HG02973 (cell line): ENCODE measurements at regions not wholly inside any gene's neighbourhood (a gene's known extent, or its start where the extent isn't known, plus 50 kb on each side); places are given as distances from the start of the nearest gene placed in this dataset.

ENCODE experiments used
- ATAC-seq: cut with Tn5 transposase; IDR thresholded peaks from one replicate; pipeline ENCODE4 v1.9.1; 2021; ENCODE audit warnings: moderate library complexity; ENCODE audit not compliant: unreplicated experiment

DNA sequence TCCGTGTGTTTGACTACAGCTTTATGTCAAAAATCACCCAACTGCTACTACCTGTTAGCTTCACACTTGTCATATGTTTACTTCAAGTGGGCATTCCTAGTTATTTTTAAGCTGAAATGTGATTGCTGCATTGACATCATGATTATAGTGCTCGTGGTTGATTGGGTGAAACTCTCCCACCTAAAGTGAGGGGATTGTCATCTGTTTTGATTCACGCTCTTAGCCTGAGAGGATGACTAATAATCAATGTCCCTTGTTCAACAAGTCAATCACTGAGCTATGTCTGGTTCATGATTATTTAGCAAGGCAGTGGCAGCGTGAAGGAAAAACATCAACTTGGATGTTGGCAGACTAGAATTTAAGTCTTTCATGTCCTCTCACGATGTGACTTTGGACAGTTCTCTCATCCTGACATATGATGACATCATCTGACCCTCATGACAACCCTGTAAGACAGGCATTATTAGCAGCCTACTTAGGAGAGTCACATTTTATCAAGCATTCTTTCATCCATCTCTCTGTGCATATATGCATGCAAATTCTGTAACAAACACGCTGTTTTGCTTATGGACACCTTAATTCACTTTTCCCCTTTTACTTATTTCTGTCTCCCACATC, 352.6 kb upstream of the ZMIZ1 start:
- ATAC-seq = no peak

DNA sequence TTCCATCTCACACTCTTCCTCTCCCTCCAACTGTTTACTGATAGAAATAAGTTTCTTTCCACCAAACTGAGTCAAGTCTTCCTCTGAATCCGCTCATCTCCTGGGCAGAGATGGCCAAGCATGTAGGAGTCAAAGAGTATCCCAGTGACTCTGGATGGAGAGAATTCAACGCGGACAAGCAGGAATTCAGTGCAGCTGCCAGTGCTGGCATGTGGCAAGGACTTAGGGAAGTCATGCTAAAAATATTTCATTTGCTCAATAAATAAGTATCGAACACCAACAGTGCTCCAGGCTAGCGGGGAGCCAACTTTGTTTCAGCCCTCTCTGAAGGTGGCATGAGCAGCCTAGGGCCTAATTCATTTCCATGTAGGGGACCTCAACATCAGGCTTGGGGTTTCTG, 351.6 kb upstream of the ZMIZ1 start:
- ATAC-seq = no peak

- ATAC-seq = no peak
Observed at GRCh38 chr10:78718032-78718572, 350.7 kb upstream of the ZMIZ1 start.

- no peak for ATAC-seq
Observed at GRCh38 chr10:78719276-78719675, 349.5 kb upstream of the ZMIZ1 start.

GRCh38 chr10:78720091-78720490, 348.7 kb upstream of the ZMIZ1 start:
- no peak for ATAC-seq

DNA sequence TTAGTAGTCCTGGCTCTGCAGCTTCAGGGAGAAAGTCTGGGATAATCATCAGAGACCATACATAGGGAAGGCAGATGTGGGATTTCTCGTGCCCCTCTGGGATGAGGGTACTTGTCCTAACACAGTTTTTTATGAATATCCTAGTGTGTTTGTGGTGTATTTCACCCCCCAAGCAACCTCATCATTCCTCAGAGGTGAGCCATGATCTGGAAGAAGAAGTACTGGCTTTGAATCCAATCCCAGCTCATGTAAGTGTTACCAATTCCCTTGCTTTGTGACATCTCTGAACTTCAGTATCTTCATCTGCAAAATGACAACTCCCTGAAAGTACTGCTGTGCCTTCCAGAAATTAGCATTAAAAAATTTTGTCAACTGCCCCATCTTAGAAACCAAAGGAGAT, 347.5 kb upstream of the ZMIZ1 start:
- no peak for ATAC-seq

- ATAC-seq = no peak
Observed at GRCh38 chr10:78724846-78725245, 343.9 kb upstream of the ZMIZ1 start.

DNA sequence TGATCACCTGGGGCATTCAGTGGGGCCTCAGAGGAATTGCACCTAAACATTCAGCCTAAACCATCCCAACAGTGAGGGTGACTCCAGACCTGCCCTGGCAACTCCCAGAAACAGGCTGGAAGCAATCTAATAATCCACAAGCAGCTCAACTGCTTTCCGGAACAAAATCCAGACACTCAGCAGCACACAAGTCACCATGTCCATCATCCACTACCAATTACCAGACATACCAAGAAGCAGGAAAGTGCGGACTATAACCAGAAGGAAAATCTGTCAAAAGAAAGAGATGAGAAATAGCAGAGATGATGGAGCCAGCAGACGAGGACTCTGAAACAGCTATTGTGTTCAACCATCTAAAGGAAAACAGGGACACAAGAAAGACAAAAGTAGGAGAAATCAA, 342.6 kb upstream of the ZMIZ1 start:
- no peak for ATAC-seq

GRCh38 chr10:78727251-78727650, 341.5 kb upstream of the ZMIZ1 start:
- ATAC-seq = no peak

DNA sequence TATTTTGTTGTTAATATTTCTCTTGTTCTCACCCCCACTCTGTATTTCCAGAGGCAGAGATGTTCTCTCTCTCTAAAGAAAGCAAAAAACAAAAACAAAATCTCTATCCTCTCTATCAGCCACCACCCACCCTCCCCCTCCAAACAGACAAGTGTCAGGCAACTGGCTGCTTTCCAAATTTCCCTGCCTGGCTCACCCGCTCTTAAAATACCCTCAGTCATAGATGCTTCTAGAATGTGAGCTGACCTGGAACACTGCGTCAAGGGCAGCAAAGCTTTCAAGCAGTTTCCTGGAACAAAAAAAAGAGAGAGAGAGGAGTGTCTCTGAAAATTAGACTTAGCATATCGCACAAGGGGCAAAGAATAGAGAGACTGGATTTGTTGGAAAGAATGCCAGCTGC, 341.0 kb upstream of the ZMIZ1 start:
- no peak for ATAC-seq

GRCh38 chr10:78728176-78728575, 340.6 kb upstream of the ZMIZ1 start:
- no peak for ATAC-seq

DNA sequence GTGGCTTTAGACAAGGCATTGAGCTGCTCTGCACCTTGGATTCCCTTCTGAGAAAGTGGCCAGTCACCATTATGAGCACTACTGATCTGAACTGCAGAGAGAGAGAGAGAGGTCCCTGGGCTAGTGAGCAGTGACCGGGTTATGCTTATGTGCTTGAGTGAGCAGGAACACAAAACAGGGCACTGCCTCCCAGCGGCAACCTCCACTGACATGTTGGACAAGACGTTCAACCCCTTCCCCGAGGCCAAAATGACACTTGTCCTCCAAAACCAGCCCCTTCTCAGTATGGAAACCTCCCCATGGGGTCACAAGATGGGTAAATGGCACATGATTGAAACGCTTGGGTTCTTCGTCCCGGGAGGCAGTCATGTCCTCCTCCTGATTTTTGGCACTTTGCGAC, 339.4 kb upstream of the ZMIZ1 start:
- no peak for ATAC-seq

GRCh38 chr10:78729800-78730199, 339.0 kb upstream of the ZMIZ1 start:
- ATAC-seq = no peak

DNA sequence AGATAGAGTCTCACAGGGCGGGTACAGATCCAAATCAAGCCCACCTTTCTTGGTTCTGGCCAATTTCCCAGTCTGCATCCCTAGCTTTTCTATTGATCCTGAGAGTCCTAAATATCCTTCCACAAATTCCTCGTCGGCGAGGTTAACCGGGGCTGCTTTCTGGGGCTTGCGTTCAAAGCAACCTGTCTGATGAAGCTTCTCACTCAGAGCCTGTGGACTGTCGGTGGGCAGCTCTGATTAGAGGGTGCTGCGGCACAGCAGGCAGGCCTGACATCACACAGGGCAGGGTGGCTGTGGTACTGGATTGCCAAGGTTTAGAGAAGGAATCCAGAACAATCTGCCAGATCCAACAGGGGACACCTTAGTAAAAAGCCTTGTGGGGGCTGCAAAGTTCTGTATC, 338.0 kb upstream of the ZMIZ1 start:
- no peak for ATAC-seq

DNA sequence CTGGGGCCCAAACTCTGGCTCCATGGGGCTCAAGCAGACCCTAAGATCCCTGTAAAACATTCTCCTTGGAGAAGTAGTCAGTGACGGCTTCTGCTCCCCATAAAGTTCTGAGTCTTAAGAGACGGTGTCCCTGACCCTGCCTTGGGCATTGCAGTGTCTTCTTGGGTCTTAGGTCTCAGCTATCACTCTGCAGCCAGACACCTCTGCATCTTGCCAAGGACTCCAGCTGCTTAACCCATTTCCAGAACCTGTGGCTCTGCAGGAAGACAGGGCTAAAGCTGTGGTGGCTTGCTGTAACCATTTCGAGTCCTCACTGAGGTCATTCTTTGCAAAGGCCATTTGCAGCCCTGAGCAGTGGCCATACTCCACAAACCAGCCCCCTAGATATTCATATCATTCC, 337.1 kb upstream of the ZMIZ1 start:
- ATAC-seq = no peak

GRCh38 chr10:78732381-78732780, 336.4 kb upstream of the ZMIZ1 start:
- no peak for ATAC-seq

DNA sequence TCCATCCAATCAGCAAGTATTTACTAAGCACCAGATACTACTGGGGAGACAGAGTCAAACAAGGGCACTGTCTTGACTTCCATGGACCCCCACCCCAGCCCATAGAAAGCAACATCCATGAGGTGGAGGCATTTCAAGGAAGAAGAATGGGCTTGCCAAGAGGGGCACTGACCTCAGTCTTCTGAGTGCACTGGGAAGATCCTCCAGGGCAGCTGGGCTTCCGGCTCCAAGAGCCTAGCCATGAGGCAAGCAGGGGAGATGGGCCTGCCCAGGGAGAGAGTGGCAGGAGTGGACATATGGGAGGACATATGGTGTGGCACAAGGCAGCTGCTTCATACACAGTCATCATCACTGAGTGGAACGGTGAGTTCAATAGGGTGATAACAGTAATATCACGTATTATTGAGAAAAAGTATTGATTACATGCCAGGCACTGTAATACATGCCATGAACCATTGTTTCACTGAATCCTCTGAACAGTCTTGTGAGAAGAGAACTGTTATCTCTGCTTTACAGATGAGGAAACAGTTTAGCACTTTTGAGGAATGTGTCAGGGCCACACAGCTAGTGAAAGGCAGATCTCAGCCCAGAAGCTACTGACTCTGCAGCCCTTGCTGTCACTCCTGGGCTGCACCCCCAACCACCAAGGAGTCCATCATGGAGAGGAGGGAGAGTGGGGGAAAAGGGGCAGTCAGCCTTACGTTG, 331.7 kb upstream of the ZMIZ1 start:
- no peak for ATAC-seq

DNA sequence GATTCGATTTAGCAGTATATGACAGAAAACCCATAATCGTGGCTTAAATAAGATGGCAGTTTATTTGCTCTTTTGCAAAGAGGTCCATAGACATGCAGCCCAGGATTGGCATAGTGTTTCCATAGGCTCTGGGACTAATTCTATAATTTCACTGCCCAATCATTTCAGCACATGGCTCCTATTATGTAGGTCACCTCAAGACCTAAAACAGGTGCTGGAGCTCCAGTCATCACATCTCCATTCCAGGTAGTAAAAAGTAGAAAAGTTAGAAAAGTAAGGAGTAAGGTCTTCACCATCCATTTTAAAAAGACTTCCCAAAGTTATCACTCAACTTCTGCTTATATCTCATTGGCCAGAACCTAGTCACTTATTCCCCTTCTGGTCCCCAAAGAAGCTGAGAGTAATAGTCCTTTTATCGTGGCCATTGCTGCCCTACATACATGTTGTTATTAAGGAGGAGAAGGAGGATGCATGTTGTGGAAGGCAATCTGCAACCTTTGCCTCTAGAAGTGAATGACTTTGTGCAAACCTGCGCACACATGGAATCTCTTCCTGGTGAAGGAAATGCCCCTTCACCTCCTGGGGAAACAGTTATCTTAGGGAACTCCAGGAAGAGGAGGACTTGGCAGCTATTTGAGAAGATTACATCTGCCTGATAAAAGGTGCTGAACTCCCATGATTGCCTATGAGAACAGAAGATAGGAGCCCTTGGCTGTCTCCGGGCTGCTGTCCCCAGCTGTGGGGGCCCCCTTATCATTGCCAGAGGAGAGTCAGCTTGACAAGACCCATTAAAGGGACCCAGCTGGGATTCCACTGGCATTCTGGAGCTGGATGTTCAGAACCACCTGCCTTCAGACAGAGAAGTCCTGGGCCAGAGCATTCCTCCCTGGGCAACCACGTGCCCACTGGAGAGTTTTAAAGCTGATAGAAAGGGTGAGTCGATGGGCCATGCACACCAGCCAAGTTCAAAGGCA, 330.6 kb upstream of the ZMIZ1 start:
- no peak for ATAC-seq

DNA sequence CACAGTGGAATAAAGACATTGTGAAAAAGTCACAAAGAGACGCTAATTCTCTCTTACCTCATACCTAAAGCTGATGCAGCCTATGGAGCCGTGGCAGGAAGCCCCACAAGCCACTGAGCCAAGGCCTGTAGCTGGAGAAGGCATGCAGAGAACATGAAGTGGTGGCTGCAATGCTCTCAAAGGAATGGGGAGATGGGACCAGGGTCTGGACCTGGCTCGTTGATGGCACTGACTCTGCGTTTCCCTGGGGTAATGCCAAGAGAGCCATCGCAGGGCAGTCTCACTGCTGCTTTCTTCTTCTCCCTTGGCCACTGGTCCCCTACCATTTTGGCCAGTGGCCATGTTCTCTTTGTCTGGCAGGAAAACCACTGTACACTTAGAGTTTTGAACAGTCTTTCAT, 329.9 kb upstream of the ZMIZ1 start:
- no peak for ATAC-seq

DNA sequence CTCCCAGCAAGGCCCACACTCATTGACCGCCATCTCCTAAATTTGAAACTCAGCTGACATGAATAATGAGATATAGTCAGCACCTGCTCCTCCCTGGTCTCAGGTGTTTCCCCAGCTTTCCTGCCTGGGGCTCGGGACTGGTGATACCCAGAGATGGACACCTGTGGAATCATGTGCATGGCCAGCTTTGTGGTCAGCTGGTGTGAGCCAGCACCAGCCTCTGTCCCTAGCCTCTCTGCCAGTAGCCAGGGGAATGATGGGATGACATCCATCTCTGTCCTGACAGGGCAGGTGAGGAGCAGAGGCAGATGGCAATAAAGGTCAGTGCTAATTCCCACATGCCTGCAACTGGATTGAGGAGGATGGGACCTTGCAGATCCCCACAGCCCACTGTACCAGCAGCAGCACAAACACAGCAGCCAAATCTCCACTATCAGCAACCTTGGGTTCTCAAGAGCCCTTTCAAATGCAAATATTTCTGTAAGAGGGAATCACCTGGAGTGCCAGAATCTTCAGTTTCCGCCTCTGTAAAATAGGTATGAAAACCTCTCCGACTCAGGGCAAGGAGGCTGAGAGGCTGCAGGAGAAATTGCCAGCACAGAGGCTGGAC, 329.2 kb upstream of the ZMIZ1 start:
- ATAC-seq = no peak
